Activated CD8-positive, alpha-beta T cell treated with anti-CD3 and anti-CD28 coated beads for 36 hours (primary cell): ENCODE measurements at regions not wholly inside any gene's neighbourhood (a gene's known extent, or its start where the extent isn't known, plus 50 kb on each side); places are given as distances from the start of the nearest gene placed in this dataset.

Experiments
- ATAC-seq: fragments of 200-7000 bp; cut with Tn5 transposase; one replicate; pipeline ENCODE4 v1.10.0; 2021; ENCODE audit warnings: mild to moderate bottlenecking, moderate library complexity
- CTCF ChIA-PET: fragments of 350-600 bp; sonication (Branson Sonifier 250); formaldehyde crosslinking; loops from one replicate; lab custom pipeline; 2021; ENCODE audit warnings: antibody characterized with exemption; lab: Charles Lee
- POLR2A ChIA-PET: fragments of 350-600 bp; sonication (Branson Sonifier 250); formaldehyde crosslinking; loops from one replicate; lab custom pipeline; 2021; ENCODE audit warnings: antibody characterized with exemption; lab: Charles Lee
- DNase-seq: peaks from one replicate; pipeline ENCODE4 v3.0.0-alpha.2; 2020
- H3K27ac Mint-ChIP-seq: one replicate; pipeline ENCODE4 v1.8.0; 2021; ENCODE audit warnings: mild to moderate bottlenecking, mixed read lengths
- H3K27me3 Mint-ChIP-seq: one replicate; pipeline ENCODE4 v1.8.0; 2021; ENCODE audit warnings: mixed read lengths
- H3K36me3 Mint-ChIP-seq: one replicate; pipeline ENCODE4 v1.8.0; 2021; ENCODE audit warnings: low read depth, mixed read lengths
- H3K4me1 Mint-ChIP-seq: one replicate; pipeline ENCODE4 v1.8.0; 2021; ENCODE audit warnings: low read depth, mixed read lengths
- H3K4me3 Mint-ChIP-seq: one replicate; pipeline ENCODE4 v1.8.0; 2021; ENCODE audit warnings: mild to moderate bottlenecking, moderate library complexity, mixed read lengths
- H3K9me3 Mint-ChIP-seq: one replicate; pipeline ENCODE4 v1.8.0; 2021; ENCODE audit warnings: mixed read lengths
- CTCF ChIP-seq: fragments of 200-600 bp; IDR thresholded peaks from one replicate; pipeline ENCODE4 v1.8.0; 2022; ENCODE audit warnings: antibody characterized with exemption, mild to moderate bottlenecking
- intact Hi-C: fragments of 100-400 bp; cut with micrococcal nuclease; formaldehyde crosslinking; loops from one replicate; pipeline ENCODE4 v1.10.0; 2022

GRCh38 chr11:23221366-23221765, 361.1 kb upstream of the CCDC179 start:
- ATAC-seq (no peak), DNase-seq (no peak)
- no peaks in the 10 kb centered on the region for H3K27me3 Mint-ChIP-seq
- intact Hi-C loops, result no loop called here
- ChIA-PET CTCF (no interaction called here), POLR2A (no interaction called here)
- H3K4me1 Mint-ChIP-seq, result no peaks in the 10 kb centered on the region
- H3K36me3 Mint-ChIP-seq, result no peaks in the 10 kb centered on the region
- no peak overlapping the region for H3K27ac Mint-ChIP-seq
- no peak for TF ChIP-seq CTCF
- peaks cover 13% of the 10 kb centered on the region for H3K9me3 Mint-ChIP-seq
- H3K4me3 Mint-ChIP-seq, result no peak overlapping the region

- TF ChIP-seq CTCF, result no peak
- intact Hi-C loops, result no loop called here
- no peaks in the 10 kb centered on the region for H3K27me3 Mint-ChIP-seq
- no peaks in the 10 kb centered on the region for H3K36me3 Mint-ChIP-seq
- H3K4me1 Mint-ChIP-seq, result no peaks in the 10 kb centered on the region
- POLR2A ChIA-PET, result no interaction called here
- ATAC-seq (no peak), DNase-seq (no peak)
- CTCF ChIA-PET, result no interaction called here
- no peak overlapping the region for H3K4me3 Mint-ChIP-seq
- peaks cover 6% of the 10 kb centered on the region for H3K9me3 Mint-ChIP-seq
- H3K27ac Mint-ChIP-seq, result no peak overlapping the region
Observed at GRCh38 chr11:23226331-23227077, 366.2 kb upstream of the CCDC179 start.

- H3K27me3 Mint-ChIP-seq, result no peaks in the 10 kb centered on the region
- intact Hi-C loops, result no loop called here
- POLR2A ChIA-PET, result no interaction called here
- DNase-seq (no peak), ATAC-seq (no peak)
- H3K4me1 Mint-ChIP-seq, result no peaks in the 10 kb centered on the region
- no peaks in the 10 kb centered on the region for H3K36me3 Mint-ChIP-seq
- peaks cover 6% of the 10 kb centered on the region for H3K9me3 Mint-ChIP-seq
- CTCF ChIA-PET, result interaction anchor here (1.0 kb wide), 1 partner anchor 113 kb away, joined by 3 read pairs; no protein-coding TSS in a partner anchor
- H3K27ac Mint-ChIP-seq, result no peak overlapping the region
- no peak for TF ChIP-seq CTCF
- no peak overlapping the region for H3K4me3 Mint-ChIP-seq
Observed at GRCh38 chr11:23227078-23227445, 366.8 kb upstream of the CCDC179 start.

- no peak for TF ChIP-seq CTCF
- Mint-ChIP-seq H3K9me3 (no peaks in the 10 kb centered on the region), H3K36me3 (no peaks in the 10 kb centered on the region), H3K27ac (no peak overlapping the region), H3K4me3 (no peak overlapping the region), H3K27me3 (no peaks in the 10 kb centered on the region), H3K4me1 (no peaks in the 10 kb centered on the region)
- DNase-seq (no peak), ATAC-seq (no peak)
- intact Hi-C loops, result no loop called here
- POLR2A ChIA-PET, result interaction anchor here (0.6 kb wide), 1 partner anchor 104 kb away, joined by 3 read pairs; no protein-coding TSS in a partner anchor
- CTCF ChIA-PET, result no interaction called here
Observed at GRCh38 chr11:23232652-23233051, 372.4 kb upstream of the CCDC179 start.

- intact Hi-C loops, result no loop called here
- CTCF ChIA-PET, result no interaction called here
- Mint-ChIP-seq H3K27ac (no peak overlapping the region), H3K4me1 (no peaks in the 10 kb centered on the region), H3K27me3 (no peaks in the 10 kb centered on the region), H3K4me3 (no peak overlapping the region), H3K36me3 (no peaks in the 10 kb centered on the region), H3K9me3 (no peaks in the 10 kb centered on the region)
- no peak for TF ChIP-seq CTCF
- DNase-seq (no peak), ATAC-seq (no peak)
- POLR2A ChIA-PET, result no interaction called here
Observed at GRCh38 chr11:23233075-23233474, 372.8 kb upstream of the CCDC179 start.
